SK-N-SH (cell line): ENCODE measurements at regions not wholly inside any gene's neighbourhood (a gene's known extent, or its start where the extent isn't known, plus 50 kb on each side); places are given as distances from the start of the nearest gene placed in this dataset.

Source experiments
- CHD2 ChIP-seq: fragments of 150-350 bp; IDR thresholded peaks from 2 replicates; pipeline ENCODE4 v1.6.1; 2018; ENCODE audit warnings: low read length; ENCODE audit not compliant: partially characterized antibody
- CTCF ChIP-seq: fragments of 200-600 bp; sonication (generic); IDR thresholded peaks from 2 replicates; pipeline ENCODE4 v1.6.1; 2017; ENCODE audit warnings: antibody characterized with exemption, mild to moderate bottlenecking, moderate library complexity
- EP300 ChIP-seq, 2 experiments: IDR thresholded peaks; 2 replicates each; pipeline versions ENCODE4 v1.4.0 to v1.6.1; 2012; ENCODE audit warnings: borderline replicate concordance in 1 of 2, low read depth in 1 of 2, low read length in 1 of 2
- EZH2phosphoT487 ChIP-seq: fragments of 200-600 bp; sonication (generic); IDR thresholded peaks from 2 replicates; pipeline ENCODE4 v1.6.1; 2017; ENCODE audit warnings: low read depth, mixed run types, mild to moderate bottlenecking, antibody characterized with exemption, moderate library complexity, borderline replicate concordance
- POLR2AphosphoS5 ChIP-seq: IDR thresholded peaks from 2 replicates; pipeline ENCODE4 v1.6.1; 2012; ENCODE audit warnings: low read depth, low read length
- RAD21 ChIP-seq: IDR thresholded peaks from 2 replicates; pipeline ENCODE4 v1.6.1; 2012; ENCODE audit warnings: mild to moderate bottlenecking, low read length
- SIN3A ChIP-seq: IDR thresholded peaks from 2 replicates; pipeline ENCODE4 v1.6.1; 2012; ENCODE audit warnings: low read depth, mild to moderate bottlenecking, low read length, moderate library complexity, borderline replicate concordance
- SMC3 ChIP-seq: IDR thresholded peaks from 2 replicates; pipeline ENCODE4 v1.6.1; 2012; ENCODE audit warnings: low read depth, low read length, improper control_type of control experiment
- TAF1 ChIP-seq: IDR thresholded peaks from 2 replicates; pipeline ENCODE4 v1.6.1; 2012; ENCODE audit warnings: low read depth, mild to moderate bottlenecking, low read length, moderate library complexity, borderline replicate concordance
- USF1 ChIP-seq: IDR thresholded peaks from 2 replicates; pipeline ENCODE4 v1.4.0; 2012; ENCODE audit warnings: low read depth, borderline replicate concordance
- USF2 ChIP-seq: fragments of 150-350 bp; IDR thresholded peaks from 2 replicates; pipeline ENCODE4 v1.6.1; 2017; ENCODE audit warnings: antibody characterized with exemption, low read length, low read depth, borderline replicate concordance
- ZBTB33 ChIP-seq: IDR thresholded peaks from 2 replicates; pipeline ENCODE4 v1.4.0; 2012; ENCODE audit warnings: low read depth, borderline replicate concordance
- TF ChIP-seq, protein P1 (sequence below): IDR thresholded peaks from 2 replicates; pipeline ENCODE4 v1.4.0; 2012; ENCODE audit warnings: low read depth

- no peak for TF ChIP-seq CTCF
- no peak for TF ChIP-seq POLR2AphosphoS5
- TF ChIP-seq RAD21: no peak
- TF ChIP-seq EP300 (IDR thresholded peaks at IDR 0.05; ENCODE audit: borderline replicate concordance in 1 of 2, low read depth in 1 of 2, low read length in 1 of 2): no peak
- TF ChIP-seq, protein P1, sequence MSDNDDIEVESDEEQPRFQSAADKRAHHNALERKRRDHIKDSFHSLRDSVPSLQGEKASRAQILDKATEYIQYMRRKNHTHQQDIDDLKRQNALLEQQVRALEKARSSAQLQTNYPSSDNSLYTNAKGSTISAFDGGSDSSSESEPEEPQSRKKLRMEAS: no peak
- TF ChIP-seq SIN3A: no peak
- no peak for TF ChIP-seq EZH2phosphoT487
- no peak for TF ChIP-seq SMC3
- no peak for TF ChIP-seq USF2
- TF ChIP-seq ZBTB33: no peak
- TF ChIP-seq USF1: no peak
- no peak for TF ChIP-seq CHD2
- no peak for TF ChIP-seq TAF1
Observed at GRCh38 chr10:65818990-65819389, 1106.8 kb upstream of the LRRTM3 start.
